ENCODE measurements at regions not wholly inside any gene's neighbourhood (a gene's known extent, or its start where the extent isn't known, plus 50 kb on each side); places are given as distances from the start of the nearest gene placed in this dataset.

GRCh38 chr17:52756746-52757145 is 598.2 kb upstream of the CA10 start:
- FAIRE-seq = no peak
- Histone ChIP-seq H3K4me1 (ENCODE audit: insufficient read depth, low read length) (no peaks in the 10 kb centered on the region), H3K9ac (ENCODE audit: insufficient read depth, low read depth, low read length) (no peak overlapping the region), H3K27ac (ENCODE audit: extremely low read length, insufficient read depth, low read length) (no peak overlapping the region), H3K79me2 (ENCODE audit: insufficient read depth, low read length) (no peaks in the 10 kb centered on the region), H3K4me2 (ENCODE audit: low read depth, low read length) (no peak overlapping the region), H3K36me3 (replicated peaks in 1 of 2; ENCODE audit: control insufficient read depth in 1 of 2, insufficient read depth in 2 of 2, low read length in 2 of 2) (no peaks in the 10 kb centered on the region), H3K27me3 (ENCODE audit: control insufficient read depth in 1 of 2, insufficient read depth in 2 of 2, low read length in 2 of 2) (no peaks in the 10 kb centered on the region; a peak in 1 of 5 replicates), H2AFZ (ENCODE audit: low read length) (no peak overlapping the region), H3K9me3 (ENCODE audit: low read length) (peaks cover 76% of the 10 kb centered on the region), H3K4me3 (replicated peaks in 1 of 3; ENCODE audit: insufficient read depth in 1 of 3, low read depth in 2 of 3, low read length in 3 of 3) (no peak overlapping the region), H4K20me1 (ENCODE audit: insufficient read depth, low read length) (no peaks in the 10 kb centered on the region)
- CTCF ChIA-PET (ENCODE audit: low intra/inter-chr PET ratio, low total read pairs) = no interaction called here
- DNase-seq (ENCODE audit: low spot score) = no peak
- TF ChIP-seq MAFK (conservative IDR thresholded peaks at IDR 0.05 in 1 of 2, IDR thresholded peaks at IDR 0.05 in 1 of 2; ENCODE audit: low read length in 2 of 2) (peak in 1 of 2 experiments; percentile 39; a peak in 2 of 4 replicates), DPF2 (CRISPR knock-in tag; IDR thresholded peaks at IDR 0.05; ENCODE audit: borderline replicate concordance, low read depth) (no peak)
- intact Hi-C loops (cut with micrococcal nuclease; ENCODE audit: unreplicated experiment) (no loop called here), in situ Hi-C loops (cut with HindIII; ENCODE audit: extremely low pct_ligation_motif_present, low pct_unique_long_range_greater_than_20kb) (no loop called here)
- BruUV-seq (replicated peaks) = no TSS peak
- no peak for ATAC-seq
- POLR2A ChIA-PET = no interaction called here

GRCh38 chr17:52754838-52755237 is 596.3 kb upstream of the CA10 start:
- H3K27me3 ChIP-seq (ENCODE audit: control insufficient read depth in 1 of 2, insufficient read depth in 2 of 2, low read length in 2 of 2) = no peaks in the 10 kb centered on the region; a peak in 1 of 5 replicates
- ChIA-PET POLR2A (no interaction called here), CTCF (ENCODE audit: low intra/inter-chr PET ratio, low total read pairs) (no interaction called here)
- FAIRE-seq (no peak), DNase-seq (ENCODE audit: low spot score) (no peak), ATAC-seq (no peak)
- WGBS (ENCODE audit: low lambda C conversion rate) = 44% methylated on average over 4 of the region's 4 CpGs
- H2AFZ ChIP-seq (ENCODE audit: low read length) = no peak overlapping the region
- intact Hi-C loops (cut with micrococcal nuclease; ENCODE audit: unreplicated experiment) = no loop called here
- no peak overlapping the region for H3K4me2 ChIP-seq (ENCODE audit: low read depth, low read length)
- no peak overlapping the region for H3K9ac ChIP-seq (ENCODE audit: insufficient read depth, low read depth, low read length)
- H3K4me1 ChIP-seq (ENCODE audit: insufficient read depth, low read length) = no peaks in the 10 kb centered on the region
- BruUV-seq (replicated peaks) = no TSS peak
- H3K4me3 ChIP-seq (replicated peaks in 1 of 3; ENCODE audit: insufficient read depth in 1 of 3, low read depth in 2 of 3, low read length in 3 of 3) = no peak overlapping the region
- H3K9me3 ChIP-seq (ENCODE audit: low read length) = peaks cover 84% of the 10 kb centered on the region
- H3K27ac ChIP-seq (ENCODE audit: extremely low read length, insufficient read depth, low read length) = no peak overlapping the region
- no peaks in the 10 kb centered on the region for H3K79me2 ChIP-seq (ENCODE audit: insufficient read depth, low read length)
- no peaks in the 10 kb centered on the region for H4K20me1 ChIP-seq (ENCODE audit: insufficient read depth, low read length)
- in situ Hi-C loops (cut with HindIII; ENCODE audit: extremely low pct_ligation_motif_present, low pct_unique_long_range_greater_than_20kb) = no loop called here
- H3K36me3 ChIP-seq (replicated peaks in 1 of 2; ENCODE audit: control insufficient read depth in 1 of 2, insufficient read depth in 2 of 2, low read length in 2 of 2) = no peaks in the 10 kb centered on the region
- TF ChIP-seq IRF2 (CRISPR knock-in tag; IDR thresholded peaks at IDR 0.05) = no peak
- TF ChIP-seq PRMT3 (CRISPR knock-in tag; IDR thresholded peaks at IDR 0.05; ENCODE audit: borderline replicate concordance, low read depth) = no peak
- no peak for TF ChIP-seq KLF11 (CRISPR knock-in tag; IDR thresholded peaks at IDR 0.05)
- TF ChIP-seq MYNN (CRISPR knock-in tag; IDR thresholded peaks at IDR 0.05; ENCODE audit: low read depth) = no peak
- TF ChIP-seq POLR2A (IDR thresholded peaks at IDR 0.05; ENCODE audit: insufficient read depth in 1 of 2, low read depth in 2 of 2, low read length in 2 of 2) = no peak
- no peak for TF ChIP-seq HNF4A (CRISPR knock-in tag; IDR thresholded peaks at IDR 0.05)
- TF ChIP-seq SMC3 (IDR thresholded peaks at IDR 0.05; ENCODE audit: low read length) = no peak
- TF ChIP-seq ZSCAN21 (CRISPR knock-in tag; IDR thresholded peaks at IDR 0.05; ENCODE audit: borderline replicate concordance) = no peak
- no peak for TF ChIP-seq JARID2 (CRISPR knock-in tag; IDR thresholded peaks at IDR 0.05; ENCODE audit: insufficient replicate concordance)
- no peak for TF ChIP-seq ZNF616 (CRISPR knock-in tag; IDR thresholded peaks at IDR 0.05; ENCODE audit: low read depth)
- TF ChIP-seq AGO1 (IDR thresholded peaks at IDR 0.05; ENCODE audit: low read depth, low read length, poor library complexity, severe bottlenecking) = no peak
- TF ChIP-seq THAP11 (CRISPR knock-in tag; IDR thresholded peaks at IDR 0.05) = no peak
- no peak for TF ChIP-seq ATM (IDR thresholded peaks at IDR 0.05; ENCODE audit: borderline replicate concordance)
- no peak for TF ChIP-seq CSRNP2 (CRISPR knock-in tag; conservative IDR thresholded peaks at IDR 0.05; ENCODE audit: low read depth)
- TF ChIP-seq KDM2A (CRISPR knock-in tag; IDR thresholded peaks at IDR 0.05; ENCODE audit: borderline replicate concordance, low read depth) = no peak
- TF ChIP-seq AHR (CRISPR knock-in tag; IDR thresholded peaks at IDR 0.05) = no peak
- no peak for TF ChIP-seq ZNF138 (CRISPR knock-in tag; IDR thresholded peaks at IDR 0.05; ENCODE audit: low read depth)
- TF ChIP-seq PHF8 (CRISPR knock-in tag; IDR thresholded peaks at IDR 0.05) = no peak

All from HepG2 (cell line).